Epithelial cell of esophagus (primary cell): ENCODE measurements at regions not wholly inside any gene's neighbourhood (a gene's known extent, or its start where the extent isn't known, plus 50 kb on each side); places are given as distances from the start of the nearest gene placed in this dataset.
"Not testable (repeated sequence)": the region's sequence is repeated elsewhere in the genome, so short reads cannot be mapped to it uniquely, and the experiment has no call there.

Experiments used
- DNase-seq: peaks from one replicate; pipeline ENCODE4 v3.0.0; 2010; ENCODE audit warnings: low read depth
- H3K4me3 ChIP-seq: 2 replicates; pipeline ENCODE4 v1.5.1; 2011; ENCODE audit warnings: mild to moderate bottlenecking, low read length, control low read depth
- TF ChIP-seq, protein P1 (sequence below): IDR thresholded peaks from 2 replicates; pipeline ENCODE4 v1.5.1; 2011; ENCODE audit warnings: low read depth, mild to moderate bottlenecking, low read length, control low read depth, inconsistent platforms; ENCODE audit not compliant: insufficient read depth; ENCODE audit errors: missing control alignments

DNA sequence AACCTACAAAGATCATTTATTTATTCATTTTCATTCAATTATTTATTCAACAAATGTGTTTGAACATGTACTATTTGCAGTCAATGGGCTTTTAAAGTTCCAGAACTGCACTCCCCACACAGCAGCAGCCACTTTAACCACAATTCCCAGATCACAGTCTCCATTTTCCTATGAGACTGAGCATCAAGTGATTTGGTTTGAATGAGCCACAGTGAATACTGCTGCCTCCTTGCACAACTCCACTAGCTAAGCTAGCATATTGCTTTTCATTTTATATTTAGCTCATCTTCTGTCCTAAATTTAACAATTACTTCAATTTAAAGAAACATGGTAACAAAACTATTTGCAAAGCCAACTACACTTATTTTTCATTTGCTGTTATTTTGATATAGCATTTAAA lies 353.4 kb upstream of the VRK2 start:
- no peak for DNase-seq

DNA sequence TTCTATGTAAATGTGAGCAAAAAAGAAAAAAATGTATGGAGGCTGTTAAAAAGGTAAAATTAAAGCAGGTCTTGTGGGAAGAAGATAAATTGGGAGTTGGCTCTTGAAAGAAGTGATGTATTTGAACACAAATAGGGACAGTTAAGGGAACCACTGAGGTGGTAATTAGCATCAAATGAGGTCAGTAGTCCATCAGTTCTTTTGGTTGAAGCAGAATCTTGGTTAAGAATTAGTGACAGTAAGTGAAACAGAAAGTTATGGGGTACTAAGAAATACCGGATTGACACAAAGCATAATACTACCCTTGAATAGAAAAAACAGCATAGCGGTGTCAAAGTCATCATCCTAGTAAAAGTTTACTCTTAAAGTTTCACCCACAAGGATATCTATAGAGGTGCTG lies 352.6 kb upstream of the VRK2 start:
- no peak for DNase-seq
- TF ChIP-seq, protein P1, sequence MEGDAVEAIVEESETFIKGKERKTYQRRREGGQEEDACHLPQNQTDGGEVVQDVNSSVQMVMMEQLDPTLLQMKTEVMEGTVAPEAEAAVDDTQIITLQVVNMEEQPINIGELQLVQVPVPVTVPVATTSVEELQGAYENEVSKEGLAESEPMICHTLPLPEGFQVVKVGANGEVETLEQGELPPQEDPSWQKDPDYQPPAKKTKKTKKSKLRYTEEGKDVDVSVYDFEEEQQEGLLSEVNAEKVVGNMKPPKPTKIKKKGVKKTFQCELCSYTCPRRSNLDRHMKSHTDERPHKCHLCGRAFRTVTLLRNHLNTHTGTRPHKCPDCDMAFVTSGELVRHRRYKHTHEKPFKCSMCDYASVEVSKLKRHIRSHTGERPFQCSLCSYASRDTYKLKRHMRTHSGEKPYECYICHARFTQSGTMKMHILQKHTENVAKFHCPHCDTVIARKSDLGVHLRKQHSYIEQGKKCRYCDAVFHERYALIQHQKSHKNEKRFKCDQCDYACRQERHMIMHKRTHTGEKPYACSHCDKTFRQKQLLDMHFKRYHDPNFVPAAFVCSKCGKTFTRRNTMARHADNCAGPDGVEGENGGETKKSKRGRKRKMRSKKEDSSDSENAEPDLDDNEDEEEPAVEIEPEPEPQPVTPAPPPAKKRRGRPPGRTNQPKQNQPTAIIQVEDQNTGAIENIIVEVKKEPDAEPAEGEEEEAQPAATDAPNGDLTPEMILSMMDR, result no peak
- no peak overlapping the region for H3K4me3 ChIP-seq

More for the DNA sequence above, 353.4 kb upstream of the VRK2 start:
- H3K4me3 ChIP-seq, result no peak overlapping the region
- TF ChIP-seq, protein P1, result no peak

GRCh38 chr2:57696016-57696415 lies 350.6 kb upstream of the VRK2 start:
- DNase-seq, result peak; percentile 75
- TF ChIP-seq, protein P1, result no peak

DNA sequence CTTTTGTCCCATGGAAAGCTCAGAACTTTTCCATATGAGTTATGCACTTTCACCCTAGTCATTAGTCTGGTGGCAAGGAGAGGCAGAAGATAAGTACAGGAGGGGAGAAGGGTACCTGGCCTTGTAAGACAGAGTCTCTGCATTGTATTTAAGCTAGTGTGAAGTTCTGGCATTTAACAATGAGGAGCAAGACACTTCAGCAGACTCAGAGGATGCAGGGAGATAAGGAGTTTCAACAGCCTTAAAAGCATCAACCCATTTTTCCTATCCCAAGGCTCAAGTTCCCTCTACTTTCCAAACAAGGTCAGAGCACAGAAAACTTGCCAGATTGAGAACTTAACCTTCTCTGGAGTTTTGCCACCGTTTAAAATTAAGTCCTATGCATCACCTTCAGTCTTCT lies 348.2 kb upstream of the VRK2 start:
- DNase-seq, result no peak
- TF ChIP-seq, protein P1, result no peak
- no peak overlapping the region for H3K4me3 ChIP-seq

More at GRCh38 chr2:57696016-57696415, 350.6 kb upstream of the VRK2 start:
- H3K4me3 ChIP-seq, result no peak overlapping the region

- DNase-seq, result no peak
- H3K4me3 ChIP-seq, result no peak overlapping the region
- TF ChIP-seq, protein P1, result no peak
Observed at GRCh38 chr2:57698935-57699449, 347.6 kb upstream of the VRK2 start.

DNA sequence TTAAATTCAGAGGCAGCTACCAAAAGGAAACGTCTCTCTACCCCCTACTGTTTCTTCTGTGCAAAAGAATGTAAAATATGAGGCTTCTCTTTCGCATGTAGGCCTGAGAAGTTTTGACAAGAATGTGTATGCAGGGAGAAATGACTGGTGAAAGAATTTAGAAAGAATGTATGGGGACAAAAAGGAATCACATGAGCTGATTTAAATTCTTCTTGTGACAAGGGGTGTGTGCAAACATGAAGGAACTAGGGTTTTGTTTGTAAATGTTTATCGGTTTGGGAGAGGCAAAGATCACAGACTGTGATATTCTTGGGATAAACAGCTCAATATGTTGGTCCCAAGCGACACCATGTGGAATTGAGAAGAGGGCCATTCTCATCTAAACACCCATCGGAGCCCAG lies 345.2 kb upstream of the VRK2 start:
- DNase-seq, result no peak
- TF ChIP-seq, protein P1, result no peak
- no peak overlapping the region for H3K4me3 ChIP-seq

GRCh38 chr2:57703407-57703806 lies 343.2 kb upstream of the VRK2 start:
- H3K4me3 ChIP-seq, result no peak overlapping the region
- DNase-seq, result no peak
- TF ChIP-seq, protein P1, result no peak

GRCh38 chr2:57707794-57708193 lies 338.8 kb upstream of the VRK2 start:
- DNase-seq, H3K4me3 ChIP-seq: not testable (repeated sequence)
